Left renal pelvis (tissue), 4 donors: ENCODE measurements at regions not wholly inside any gene's neighbourhood (a gene's known extent, or its start where the extent isn't known, plus 50 kb on each side); places are given as distances from the start of the nearest gene placed in this dataset.
A peak's percentile ranks its signal among the peaks of the same experiment; 100 is the strongest.
"Not testable (repeated sequence)": the region's sequence is repeated elsewhere in the genome, so short reads cannot be mapped to it uniquely, and the experiment has no call there.

Experiments
- DNase-seq, 4 donors: peaks; one replicate each; pipeline ENCODE4 v3.0.0-alpha.2; 2013; ENCODE audit warnings: low read depth in 4 of 4, low spot score in 3 of 4

- no peak for DNase-seq
Measured at GRCh38 chr3:88775026-88775690, 332.3 kb upstream of the EPHA3 start.

GRCh38 chr3:88779482-88779881 lies 327.9 kb upstream of the EPHA3 start:
- no peak for DNase-seq

GRCh38 chr3:88784925-88785324 lies 322.5 kb upstream of the EPHA3 start:
- no peak for DNase-seq

GRCh38 chr3:88785841-88786240 lies 321.6 kb upstream of the EPHA3 start:
- DNase-seq: no peak

- DNase-seq: no peak
Measured at GRCh38 chr3:88795503-88795902, 311.9 kb upstream of the EPHA3 start.

GRCh38 chr3:88807491-88808105 lies 299.8 kb upstream of the EPHA3 start:
- no peak for DNase-seq

GRCh38 chr3:88809993-88810392 lies 297.4 kb upstream of the EPHA3 start:
- DNase-seq: no peak

GRCh38 chr3:88810455-88810854 lies 297.0 kb upstream of the EPHA3 start:
- DNase-seq: no peak

GRCh38 chr3:88811096-88811495 lies 296.3 kb upstream of the EPHA3 start:
- DNase-seq: no peak

GRCh38 chr3:88812576-88812975 lies 294.8 kb upstream of the EPHA3 start:
- DNase-seq: no peak

- DNase-seq: no peak
Measured at GRCh38 chr3:88816445-88816844, 291.0 kb upstream of the EPHA3 start.

- peak; percentile 8 to 14 (median 11) for DNase-seq
Measured at GRCh38 chr3:88824666-88825564, 282.5 kb upstream of the EPHA3 start.

GRCh38 chr3:88828466-88828865 lies 279.0 kb upstream of the EPHA3 start:
- DNase-seq: no peak

GRCh38 chr3:88852606-88853005 lies 254.8 kb upstream of the EPHA3 start:
- no peak for DNase-seq

- no peak for DNase-seq
Measured at GRCh38 chr3:88863196-88863595, 244.2 kb upstream of the EPHA3 start.

GRCh38 chr3:88876724-88877123 lies 230.7 kb upstream of the EPHA3 start:
- no peak for DNase-seq

- no peak for DNase-seq
Measured at GRCh38 chr3:88879905-88880304, 227.5 kb upstream of the EPHA3 start.

- DNase-seq: peak in 1 of 4 donors; percentile 4
Measured at GRCh38 chr3:88882121-88882520, 225.3 kb upstream of the EPHA3 start.

GRCh38 chr3:88886624-88887023 lies 220.8 kb upstream of the EPHA3 start:
- not testable (repeated sequence) for DNase-seq

GRCh38 chr3:88896026-88896425 lies 211.4 kb upstream of the EPHA3 start:
- no peak for DNase-seq

- no peak for DNase-seq
Measured at GRCh38 chr3:88912294-88912877, 195.0 kb upstream of the EPHA3 start.
